C4-2B (cell line): ENCODE measurements at regions not wholly inside any gene's neighbourhood (a gene's known extent, or its start where the extent isn't known, plus 50 kb on each side); places are given as distances from the start of the nearest gene placed in this dataset.

Experiments used
- H3K27ac ChIP-seq: fragments of 450-650 bp; 2 replicates; pipeline ENCODE4 v1.5.1; 2017
- ZFX ChIP-seq: fragments of 450-650 bp; IDR thresholded peaks from 2 replicates; pipeline ENCODE4 v1.6.1; 2017
- TF ChIP-seq, protein P1 (sequence below): fragments of 450-650 bp; conservative IDR thresholded peaks from 2 replicates; pipeline ENCODE4 v1.5.1; 2017; ENCODE audit warnings: mild to moderate bottlenecking

DNA sequence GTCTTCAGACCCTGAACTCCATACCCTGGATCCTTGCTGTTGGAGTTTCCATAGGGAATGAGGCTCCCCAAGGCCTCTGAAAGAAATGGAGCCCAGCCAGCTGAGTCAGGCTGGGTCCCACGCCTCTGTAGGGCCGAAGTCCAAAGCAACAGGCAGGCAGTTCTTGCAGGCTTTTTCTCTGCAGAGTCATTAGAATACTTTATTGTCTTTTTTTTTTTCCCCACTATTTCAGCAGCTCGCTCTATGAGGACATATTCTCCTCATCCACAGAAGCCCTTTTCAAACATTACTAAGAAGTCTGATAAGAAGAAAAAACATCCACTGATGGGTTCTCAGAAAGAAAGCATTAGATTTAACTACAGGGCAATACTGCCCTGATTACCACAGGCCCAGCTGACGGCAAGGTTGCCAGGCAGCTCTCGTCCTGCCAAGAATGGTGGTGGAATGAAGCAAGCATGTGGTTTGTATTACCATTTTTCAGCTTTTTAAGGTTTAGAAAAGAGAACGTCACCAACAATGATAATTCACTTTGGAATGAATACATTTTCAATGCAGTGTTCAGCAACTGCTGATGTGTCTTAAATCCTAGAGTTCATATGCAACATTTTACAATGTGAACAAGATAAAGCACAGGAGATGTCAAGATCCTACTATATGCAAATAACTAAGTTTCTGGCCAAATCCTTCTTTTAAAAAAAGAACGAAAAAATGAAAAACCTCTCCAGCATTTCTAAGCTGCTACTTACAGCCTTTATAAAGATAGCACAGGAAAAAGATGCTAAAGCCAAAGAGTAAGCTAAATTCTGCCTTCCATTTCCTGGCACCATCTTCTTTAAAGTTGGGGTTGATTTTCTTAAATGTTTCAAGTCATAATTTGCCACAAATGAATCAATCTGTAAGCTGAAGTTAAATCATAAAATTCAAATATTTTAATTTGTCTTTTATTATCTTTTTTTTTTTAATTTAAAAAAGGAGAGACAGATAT is 223.6 kb upstream of the CITED2 start:
- peak overlapping the region; percentile 76 for H3K27ac ChIP-seq
- TF ChIP-seq, protein P1, sequence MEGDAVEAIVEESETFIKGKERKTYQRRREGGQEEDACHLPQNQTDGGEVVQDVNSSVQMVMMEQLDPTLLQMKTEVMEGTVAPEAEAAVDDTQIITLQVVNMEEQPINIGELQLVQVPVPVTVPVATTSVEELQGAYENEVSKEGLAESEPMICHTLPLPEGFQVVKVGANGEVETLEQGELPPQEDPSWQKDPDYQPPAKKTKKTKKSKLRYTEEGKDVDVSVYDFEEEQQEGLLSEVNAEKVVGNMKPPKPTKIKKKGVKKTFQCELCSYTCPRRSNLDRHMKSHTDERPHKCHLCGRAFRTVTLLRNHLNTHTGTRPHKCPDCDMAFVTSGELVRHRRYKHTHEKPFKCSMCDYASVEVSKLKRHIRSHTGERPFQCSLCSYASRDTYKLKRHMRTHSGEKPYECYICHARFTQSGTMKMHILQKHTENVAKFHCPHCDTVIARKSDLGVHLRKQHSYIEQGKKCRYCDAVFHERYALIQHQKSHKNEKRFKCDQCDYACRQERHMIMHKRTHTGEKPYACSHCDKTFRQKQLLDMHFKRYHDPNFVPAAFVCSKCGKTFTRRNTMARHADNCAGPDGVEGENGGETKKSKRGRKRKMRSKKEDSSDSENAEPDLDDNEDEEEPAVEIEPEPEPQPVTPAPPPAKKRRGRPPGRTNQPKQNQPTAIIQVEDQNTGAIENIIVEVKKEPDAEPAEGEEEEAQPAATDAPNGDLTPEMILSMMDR: no peak
- TF ChIP-seq ZFX: no peak

DNA sequence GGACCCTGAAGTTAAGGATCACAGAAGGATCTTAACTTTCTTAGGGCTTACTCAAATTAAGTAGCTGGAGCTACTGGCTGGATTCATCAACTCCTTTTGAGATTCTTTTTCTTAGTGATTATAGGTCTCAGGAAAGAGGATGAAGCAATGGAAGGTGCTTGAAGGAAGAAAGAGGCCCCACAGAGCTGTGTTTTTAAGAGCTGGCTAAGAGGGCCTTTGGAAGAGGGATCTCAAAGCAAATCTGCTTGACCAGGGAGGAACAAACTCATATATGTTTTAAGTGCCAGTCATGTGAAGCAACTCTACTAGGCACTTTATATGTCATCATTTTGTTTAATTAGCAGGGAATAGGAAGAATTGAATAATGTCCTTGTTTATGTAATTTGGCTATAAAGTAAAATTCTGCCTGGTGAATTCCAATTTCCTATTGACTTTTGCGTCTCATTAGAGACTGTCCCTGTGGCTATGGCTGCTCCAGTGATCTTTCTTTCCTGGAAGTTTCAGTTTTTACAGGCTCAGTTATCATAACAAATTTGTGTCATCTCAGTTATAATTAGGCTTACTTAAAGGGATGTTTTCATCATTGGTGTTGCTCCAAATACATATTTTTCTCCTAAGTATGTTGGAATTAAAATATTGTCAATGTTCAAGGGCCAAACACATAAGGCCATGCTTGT is 222.8 kb upstream of the CITED2 start:
- peak overlapping the region; percentile 76 for H3K27ac ChIP-seq
- no peak for TF ChIP-seq ZFX
- TF ChIP-seq, protein P1: no peak

DNA sequence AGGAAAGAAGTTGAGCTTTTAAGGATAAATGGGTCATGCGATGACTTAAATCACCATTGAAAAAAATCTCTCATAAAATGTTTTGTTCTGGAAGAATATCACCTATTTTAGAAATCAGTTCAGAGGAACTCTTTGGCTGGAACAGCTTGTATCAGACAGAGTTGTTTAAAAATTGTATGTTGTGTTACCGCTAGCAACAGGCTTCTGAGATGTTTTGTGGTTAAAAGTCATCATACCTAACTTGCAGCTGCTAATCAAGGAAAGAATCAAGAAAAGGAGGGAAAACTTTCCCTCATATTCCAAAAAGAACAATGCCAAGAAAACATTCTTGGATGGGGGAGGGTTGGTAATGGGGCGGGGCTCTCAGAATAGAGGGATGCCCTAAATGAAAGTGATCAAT is 220.7 kb upstream of the CITED2 start:
- TF ChIP-seq ZFX: no peak
- no peak overlapping the region for H3K27ac ChIP-seq

DNA sequence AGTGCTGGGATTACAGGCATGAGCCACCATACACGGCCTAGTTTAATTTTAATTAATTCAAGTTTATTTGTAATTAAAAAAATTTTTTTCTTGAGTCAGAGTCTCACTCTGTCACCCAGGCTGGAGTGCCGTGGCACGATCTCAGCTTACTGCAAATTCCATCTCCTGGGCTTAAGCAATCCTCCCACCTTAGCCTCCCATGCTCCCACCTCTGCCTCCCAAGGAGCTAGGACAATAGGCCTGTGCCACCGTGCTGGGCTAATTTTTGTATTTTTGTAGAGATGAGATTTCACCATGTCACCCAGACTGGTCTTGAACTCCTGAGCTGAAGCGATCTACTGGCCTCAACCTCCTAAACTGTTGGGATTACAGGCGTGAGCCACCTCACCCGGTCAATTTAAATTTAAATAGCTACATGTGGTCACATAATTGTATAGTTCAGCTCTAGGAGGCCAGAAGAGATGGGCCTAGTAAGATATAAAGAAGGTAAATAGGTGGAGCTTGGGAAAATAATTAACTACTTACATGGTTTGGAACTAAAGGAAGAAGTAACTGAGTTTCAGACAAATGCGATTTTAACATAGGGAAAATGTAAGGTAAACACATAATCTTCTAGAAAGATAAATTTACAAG is 220.0 kb upstream of the CITED2 start:
- TF ChIP-seq, protein P1: no peak
- TF ChIP-seq ZFX: no peak
- H3K27ac ChIP-seq: no peak overlapping the region

DNA sequence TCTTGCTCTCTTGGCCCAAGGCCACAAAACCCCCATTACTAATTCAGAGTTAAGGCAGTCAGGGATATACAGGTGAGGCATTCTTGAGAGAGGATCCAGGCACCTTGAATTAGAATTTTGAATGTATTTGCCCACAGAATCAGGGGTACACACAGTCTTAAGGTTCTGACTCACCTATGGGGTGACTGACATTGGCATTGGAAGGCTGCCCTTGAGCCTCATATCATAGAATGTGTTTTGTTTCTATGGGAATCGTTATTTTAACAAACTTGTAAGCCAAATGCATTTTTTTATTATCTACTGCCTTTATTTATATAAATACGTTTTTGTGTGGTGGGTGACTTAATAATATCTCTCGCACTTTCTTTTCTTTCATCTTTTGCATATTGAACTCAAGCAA is 218.6 kb upstream of the CITED2 start:
- no peak overlapping the region for H3K27ac ChIP-seq
- TF ChIP-seq, protein P1: no peak

DNA sequence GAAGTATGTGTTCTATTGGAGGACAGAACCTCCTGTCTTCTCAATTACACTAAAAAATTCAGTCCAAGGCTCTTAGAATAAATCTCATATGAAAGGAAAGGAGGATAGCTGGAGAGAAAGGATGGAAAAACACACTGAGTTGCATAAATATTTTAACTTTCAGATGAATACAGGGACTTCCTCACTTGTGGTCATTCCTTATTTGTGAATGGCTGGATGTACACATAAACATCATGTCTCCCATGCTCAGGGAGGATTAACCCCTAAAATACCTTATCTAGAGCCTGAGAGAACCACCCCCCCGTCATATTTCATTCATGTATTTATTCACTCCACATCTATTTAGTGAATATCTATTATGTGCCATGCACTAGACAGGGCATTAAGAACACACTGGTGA is 217.6 kb upstream of the CITED2 start:
- no peak overlapping the region for H3K27ac ChIP-seq
- no peak for TF ChIP-seq ZFX
- TF ChIP-seq, protein P1: no peak

DNA sequence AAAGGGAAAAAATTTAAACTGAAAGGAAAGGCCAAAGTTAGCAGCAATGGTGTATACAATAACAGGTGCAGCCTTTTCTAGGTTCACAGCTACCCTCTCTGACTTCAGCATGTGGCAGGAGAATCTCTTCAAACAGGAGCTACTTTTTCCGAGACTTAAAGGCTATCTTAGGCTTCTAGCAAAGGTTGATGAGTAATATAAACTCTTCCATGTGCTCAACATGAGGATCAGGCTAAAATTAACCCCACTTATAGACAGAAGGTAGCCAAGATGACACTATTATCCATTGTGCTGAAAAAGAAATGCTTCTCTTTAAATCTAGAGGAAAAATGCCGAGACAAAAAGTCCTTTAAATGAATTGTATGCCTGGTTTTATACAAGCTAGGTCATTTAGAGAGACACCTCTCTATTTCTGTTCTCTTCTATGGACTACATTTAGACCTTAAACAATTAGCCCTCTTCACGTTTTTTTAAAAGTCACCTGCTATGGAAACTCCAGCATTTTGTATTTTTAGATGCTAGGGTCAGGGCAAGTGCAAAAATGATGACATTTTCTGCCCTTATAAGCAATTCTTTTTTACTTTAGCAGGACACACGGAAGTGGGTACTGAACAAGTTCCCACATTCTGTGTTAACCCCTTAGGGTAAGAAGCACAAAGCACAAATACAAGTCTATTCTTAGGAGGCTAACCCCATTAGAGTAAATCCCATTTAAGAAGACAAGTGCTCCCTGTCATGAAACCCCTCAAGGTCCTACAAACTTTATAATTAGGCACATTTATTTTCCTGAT is 216.8 kb upstream of the CITED2 start:
- H3K27ac ChIP-seq: no peak overlapping the region
- TF ChIP-seq, protein P1: no peak
- TF ChIP-seq ZFX: no peak
